Glutamatergic neuron (in vitro differentiated cells): ENCODE measurements at regions not wholly inside any gene's neighbourhood (a gene's known extent, or its start where the extent isn't known, plus 50 kb on each side); places are given as distances from the start of the nearest gene placed in this dataset.
A peak's percentile ranks its signal among the peaks of the same experiment; 100 is the strongest.

ENCODE experiments used
- DNase-seq: peaks from one replicate; pipeline ENCODE4 v3.0.0; 2022
- H3K27ac Mint-ChIP-seq: one replicate; pipeline ENCODE4 v1.8.0; 2020; ENCODE audit warnings: mild to moderate bottlenecking, mixed read lengths, inconsistent platforms; ENCODE audit not compliant: unreplicated experiment
- H3K27me3 Mint-ChIP-seq: one replicate; pipeline ENCODE4 v1.8.0; 2020; ENCODE audit warnings: mild to moderate bottlenecking, moderate library complexity, mixed read lengths, inconsistent platforms; ENCODE audit not compliant: unreplicated experiment
- H3K36me3 Mint-ChIP-seq: one replicate; pipeline ENCODE4 v1.8.0; 2020; ENCODE audit warnings: mild to moderate bottlenecking, mixed read lengths, inconsistent platforms; ENCODE audit not compliant: unreplicated experiment
- H3K4me1 Mint-ChIP-seq: one replicate; pipeline ENCODE4 v1.8.0; 2020; ENCODE audit warnings: mild to moderate bottlenecking, low read depth, mixed read lengths, inconsistent platforms; ENCODE audit not compliant: unreplicated experiment
- H3K4me3 Mint-ChIP-seq: one replicate; pipeline ENCODE4 v1.8.0; 2020; ENCODE audit warnings: mild to moderate bottlenecking, mixed read lengths, inconsistent platforms; ENCODE audit not compliant: unreplicated experiment
- H3K9me3 Mint-ChIP-seq: one replicate; pipeline ENCODE4 v1.8.0; 2020; ENCODE audit warnings: mild to moderate bottlenecking, moderate library complexity, mixed read lengths, inconsistent platforms; ENCODE audit not compliant: unreplicated experiment
- TF ChIP-seq, protein P1 (sequence below): fragments of 200-600 bp; sonication (generic); IDR thresholded peaks from one replicate; pipeline ENCODE4 v1.5.0; 2021; ENCODE audit not compliant: partially characterized antibody, unreplicated experiment

DNA sequence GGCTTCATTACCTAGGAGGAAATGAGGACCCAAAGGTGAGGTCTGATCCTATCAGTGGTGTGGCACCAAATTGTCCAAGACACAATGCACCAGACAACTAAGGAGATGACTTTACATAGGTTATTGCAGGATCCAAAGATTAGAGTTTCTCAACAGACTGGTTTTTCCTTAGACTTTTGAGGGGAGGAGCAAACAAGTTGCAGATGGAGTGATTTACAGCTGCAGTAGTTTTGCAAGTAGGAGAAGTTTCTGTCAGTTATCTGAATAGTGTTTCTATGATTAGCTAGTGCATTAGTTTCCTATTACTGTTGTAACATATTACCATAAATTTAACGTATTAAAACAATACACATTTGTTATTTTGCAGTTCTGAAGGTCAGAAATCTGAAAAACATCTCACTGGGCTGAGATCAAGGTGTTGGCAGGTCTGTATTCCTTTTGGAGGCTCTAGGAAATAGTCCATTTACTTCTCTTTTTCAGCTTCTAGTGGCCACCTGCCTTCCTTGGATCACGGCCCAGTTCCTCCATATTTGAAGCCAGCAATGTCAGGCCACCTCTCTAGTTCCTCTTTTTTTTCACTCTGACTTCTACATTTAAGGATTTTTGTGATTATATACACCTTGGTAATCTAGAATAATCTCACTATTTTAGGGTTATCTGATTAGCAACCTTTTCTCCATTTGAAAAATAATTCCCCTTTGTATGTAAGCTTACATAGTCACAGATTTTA lies 994.9 kb downstream of the REEP3 start:
- no peak for DNase-seq
- H3K27me3 Mint-ChIP-seq: no peaks in the 10 kb centered on the region
- peaks cover 2% of the 10 kb centered on the region for H3K9me3 Mint-ChIP-seq
- no peak overlapping the region for H3K27ac Mint-ChIP-seq
- no peaks in the 10 kb centered on the region for H3K36me3 Mint-ChIP-seq
- TF ChIP-seq, protein P1, sequence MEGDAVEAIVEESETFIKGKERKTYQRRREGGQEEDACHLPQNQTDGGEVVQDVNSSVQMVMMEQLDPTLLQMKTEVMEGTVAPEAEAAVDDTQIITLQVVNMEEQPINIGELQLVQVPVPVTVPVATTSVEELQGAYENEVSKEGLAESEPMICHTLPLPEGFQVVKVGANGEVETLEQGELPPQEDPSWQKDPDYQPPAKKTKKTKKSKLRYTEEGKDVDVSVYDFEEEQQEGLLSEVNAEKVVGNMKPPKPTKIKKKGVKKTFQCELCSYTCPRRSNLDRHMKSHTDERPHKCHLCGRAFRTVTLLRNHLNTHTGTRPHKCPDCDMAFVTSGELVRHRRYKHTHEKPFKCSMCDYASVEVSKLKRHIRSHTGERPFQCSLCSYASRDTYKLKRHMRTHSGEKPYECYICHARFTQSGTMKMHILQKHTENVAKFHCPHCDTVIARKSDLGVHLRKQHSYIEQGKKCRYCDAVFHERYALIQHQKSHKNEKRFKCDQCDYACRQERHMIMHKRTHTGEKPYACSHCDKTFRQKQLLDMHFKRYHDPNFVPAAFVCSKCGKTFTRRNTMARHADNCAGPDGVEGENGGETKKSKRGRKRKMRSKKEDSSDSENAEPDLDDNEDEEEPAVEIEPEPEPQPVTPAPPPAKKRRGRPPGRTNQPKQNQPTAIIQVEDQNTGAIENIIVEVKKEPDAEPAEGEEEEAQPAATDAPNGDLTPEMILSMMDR: no peak
- H3K4me1 Mint-ChIP-seq: peaks cover 3% of the 10 kb centered on the region
- H3K4me3 Mint-ChIP-seq: no peak overlapping the region

DNA sequence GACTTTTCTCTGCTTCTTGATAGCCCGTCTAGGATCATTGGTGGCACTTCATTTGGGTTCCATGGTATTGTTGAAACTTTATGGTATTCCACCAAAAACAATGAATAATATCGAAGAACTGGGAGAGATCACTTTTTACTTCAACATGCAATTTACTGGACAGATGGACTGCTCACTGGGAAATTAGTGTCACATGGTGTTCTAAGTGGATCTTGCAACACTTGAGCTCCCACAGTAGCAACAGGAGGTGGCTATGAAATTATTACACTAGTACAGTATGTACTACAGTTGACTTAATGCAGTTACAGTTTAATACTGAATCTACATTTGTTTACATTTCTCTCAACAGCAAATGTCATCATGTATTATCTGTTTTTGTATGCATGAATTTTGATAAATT lies 997.3 kb downstream of the REEP3 start:
- no peak overlapping the region for H3K4me3 Mint-ChIP-seq
- peaks cover 2% of the 10 kb centered on the region for H3K9me3 Mint-ChIP-seq
- no peak overlapping the region for H3K27ac Mint-ChIP-seq
- peaks cover 5% of the 10 kb centered on the region for H3K4me1 Mint-ChIP-seq
- H3K27me3 Mint-ChIP-seq: no peaks in the 10 kb centered on the region
- no peaks in the 10 kb centered on the region for H3K36me3 Mint-ChIP-seq
- TF ChIP-seq, protein P1: no peak
- DNase-seq: no peak

DNA sequence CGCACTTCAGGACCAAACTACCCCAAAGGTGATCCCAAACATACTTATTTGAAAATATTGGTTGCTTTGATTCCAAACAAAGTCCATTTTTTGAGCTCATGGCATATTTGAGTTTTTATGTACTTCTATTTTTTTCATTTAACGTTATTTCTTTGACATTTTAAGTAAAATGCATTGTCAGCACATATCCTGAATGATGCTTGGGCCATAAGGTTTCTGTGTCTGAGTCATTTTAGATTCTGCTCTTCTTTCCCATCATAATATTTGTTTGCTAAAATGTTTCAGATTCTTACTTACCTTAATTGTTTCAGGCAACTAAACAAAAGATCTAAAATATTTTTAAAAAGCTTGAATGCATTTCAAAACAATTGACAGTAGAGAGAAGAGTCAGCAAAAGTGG lies 998.2 kb downstream of the REEP3 start:
- H3K27ac Mint-ChIP-seq: no peak overlapping the region
- DNase-seq: no peak
- TF ChIP-seq, protein P1: no peak
- H3K27me3 Mint-ChIP-seq: no peaks in the 10 kb centered on the region
- H3K36me3 Mint-ChIP-seq: no peaks in the 10 kb centered on the region
- H3K9me3 Mint-ChIP-seq: peaks cover 2% of the 10 kb centered on the region
- H3K4me1 Mint-ChIP-seq: peaks cover 9% of the 10 kb centered on the region
- no peak overlapping the region for H3K4me3 Mint-ChIP-seq

DNA sequence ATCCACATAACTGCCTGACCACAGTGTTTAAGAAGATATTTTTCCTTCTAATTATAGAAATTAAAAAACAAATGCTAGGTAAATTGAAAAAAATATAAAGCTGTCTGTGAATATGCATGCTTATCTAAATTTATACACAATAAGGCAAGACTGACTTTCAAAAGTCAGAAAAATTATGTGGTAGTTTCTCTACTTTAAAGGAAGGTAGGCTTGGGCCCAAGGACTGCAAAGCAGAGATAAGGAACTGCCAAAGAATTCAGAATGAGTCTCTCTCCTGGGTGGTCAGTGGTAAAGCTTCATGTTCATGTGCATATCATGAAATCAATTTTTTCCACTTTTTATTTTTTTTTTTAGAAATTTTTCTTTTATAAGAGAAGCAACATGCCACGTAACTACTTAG lies 998.6 kb downstream of the REEP3 start:
- H3K9me3 Mint-ChIP-seq: peaks cover 2% of the 10 kb centered on the region
- H3K27ac Mint-ChIP-seq: no peak overlapping the region
- no peak overlapping the region for H3K4me3 Mint-ChIP-seq
- TF ChIP-seq, protein P1: no peak
- peaks cover 9% of the 10 kb centered on the region for H3K4me1 Mint-ChIP-seq
- no peak for DNase-seq
- no peaks in the 10 kb centered on the region for H3K27me3 Mint-ChIP-seq
- H3K36me3 Mint-ChIP-seq: no peaks in the 10 kb centered on the region

DNA sequence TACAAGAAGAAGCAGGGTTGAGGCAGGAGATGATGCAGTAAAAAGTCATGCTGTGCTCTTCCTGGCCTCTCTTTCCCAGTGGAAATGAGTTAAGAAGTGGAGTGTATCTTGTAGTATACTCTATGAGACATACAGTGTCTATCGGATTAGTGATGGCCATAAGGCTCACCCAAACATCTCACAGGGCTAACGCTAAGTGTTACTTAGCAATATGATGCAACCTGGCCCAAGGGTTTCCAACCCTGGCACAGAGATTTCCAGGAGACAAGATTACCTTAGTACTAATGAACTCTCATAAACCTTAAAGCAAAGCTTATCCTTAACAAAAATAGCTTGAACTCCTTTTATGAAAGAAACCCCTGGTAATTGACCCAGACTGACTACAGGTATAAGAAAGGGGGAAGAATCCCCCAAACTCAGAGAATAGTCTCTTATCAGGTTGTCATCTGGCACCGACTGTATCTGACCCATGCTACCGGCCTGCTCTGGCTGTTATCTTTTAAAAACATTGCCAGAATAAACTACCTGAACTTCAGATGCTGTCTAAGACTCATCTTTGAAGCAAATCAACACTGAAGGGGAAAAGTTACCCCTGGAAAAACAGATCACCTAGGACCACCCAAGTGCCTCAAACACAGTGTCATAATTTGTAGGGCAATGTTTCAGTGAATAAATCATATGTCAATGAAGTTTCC lies 1002.0 kb downstream of the REEP3 start:
- no peaks in the 10 kb centered on the region for H3K9me3 Mint-ChIP-seq
- H3K27me3 Mint-ChIP-seq: no peaks in the 10 kb centered on the region
- peak overlapping the region; percentile 22 for H3K4me3 Mint-ChIP-seq
- H3K4me1 Mint-ChIP-seq: peaks cover 9% of the 10 kb centered on the region
- H3K36me3 Mint-ChIP-seq: no peaks in the 10 kb centered on the region
- no peak overlapping the region for H3K27ac Mint-ChIP-seq
- TF ChIP-seq, protein P1: no peak
- DNase-seq: no peak
